Spinal cord (tissue), 9 donors: ENCODE measurements at regions not wholly inside any gene's neighbourhood (a gene's known extent, or its start where the extent isn't known, plus 50 kb on each side); places are given as distances from the start of the nearest gene placed in this dataset.
"Not testable (repeated sequence)": the region's sequence is repeated elsewhere in the genome, so short reads cannot be mapped to it uniquely, and the experiment has no call there.

Source experiments
- DNase-seq, 6 donors: peaks; one replicate each; pipeline versions ENCODE4 v3.0.0 to v3.0.0-alpha.2; 2013 to 2015; ENCODE audit warnings: low spot score in 6 of 6, low read depth in 4 of 6
- H3K27ac ChIP-seq: one replicate; pipeline ENCODE4 v1.5.1; 2013; ENCODE audit warnings: low read depth, low read length, control low read depth
- H3K27me3 ChIP-seq: one replicate; pipeline ENCODE4 v1.6.1; 2013; ENCODE audit warnings: low read length; ENCODE audit not compliant: control insufficient read depth, insufficient read depth
- H3K36me3 ChIP-seq: one replicate; pipeline ENCODE4 v1.6.1; 2013; ENCODE audit warnings: low read length; ENCODE audit not compliant: control insufficient read depth, insufficient read depth
- H3K4me1 ChIP-seq: one replicate; pipeline ENCODE4 v1.6.1; 2013; ENCODE audit warnings: low read length; ENCODE audit not compliant: control insufficient read depth, insufficient read depth
- H3K4me3 ChIP-seq: one replicate; pipeline ENCODE4 v1.5.1; 2013; ENCODE audit warnings: low read depth, low read length, control low read depth
- H3K9me3 ChIP-seq: one replicate; pipeline ENCODE4 v1.6.1; 2013; ENCODE audit warnings: low read length; ENCODE audit not compliant: control insufficient read depth, insufficient read depth
- WGBS: methylation state at CpG from one replicate; pipeline ENCODE4 v1.1.5; 2013; ENCODE audit warnings: missing lambda C conversion rate; ENCODE audit not compliant: insufficient coverage; 5-methylcytosine and 5-hydroxymethylcytosine counted together
- donor health status: healthy.

DNA sequence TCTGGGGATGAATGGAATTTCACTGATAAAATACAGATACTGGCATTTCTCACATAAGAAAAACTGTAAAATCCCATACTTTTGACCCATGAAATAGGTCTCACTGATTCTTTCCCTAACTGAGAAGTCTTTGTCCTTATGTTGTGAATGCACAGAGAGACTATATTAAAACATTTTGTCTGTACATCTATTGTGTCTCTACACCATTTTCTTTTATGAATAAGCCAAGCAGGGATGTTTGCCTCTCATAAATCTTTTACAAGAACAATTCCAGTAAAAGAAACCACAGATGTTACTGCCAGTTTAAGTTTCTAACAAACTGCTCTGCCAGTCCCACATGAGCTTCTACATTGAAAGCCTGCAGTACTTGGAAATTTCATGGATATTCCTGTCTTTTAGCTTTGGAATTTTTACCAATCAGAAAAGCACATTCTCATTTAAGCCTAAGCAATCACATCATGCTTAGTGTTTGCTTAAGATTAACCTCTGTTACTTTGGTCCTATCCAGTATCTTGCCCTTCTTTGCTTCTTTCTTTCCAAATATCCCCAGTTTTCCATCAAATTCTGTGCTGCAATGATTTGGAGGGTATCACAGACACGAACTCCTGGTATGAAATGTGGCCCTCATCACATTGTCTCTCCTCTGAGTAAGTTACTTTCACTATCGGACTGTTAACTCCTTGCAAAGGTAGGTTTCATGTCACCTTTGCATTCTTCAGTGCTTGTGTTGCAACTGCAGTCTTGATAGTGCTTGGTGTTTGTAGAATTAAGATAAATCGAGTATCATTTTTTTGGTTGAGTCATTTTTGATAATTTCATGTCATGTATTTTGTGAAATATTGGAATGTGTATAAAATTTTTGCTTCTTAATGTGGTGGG lies 415.1 kb upstream of the ADAMTSL1 start:
- Histone ChIP-seq H3K4me1 (no peaks in the 10 kb centered on the region), H3K27me3 (no peaks in the 10 kb centered on the region), H3K27ac (no peak overlapping the region), H3K4me3 (no peak overlapping the region), H3K9me3 (no peaks in the 10 kb centered on the region), H3K36me3 (no peaks in the 10 kb centered on the region)
- WGBS = 80% methylated on average over 3 of the region's 3 CpGs
- DNase-seq = peak in 2 of 6 donors; percentile 33 to 54

DNA sequence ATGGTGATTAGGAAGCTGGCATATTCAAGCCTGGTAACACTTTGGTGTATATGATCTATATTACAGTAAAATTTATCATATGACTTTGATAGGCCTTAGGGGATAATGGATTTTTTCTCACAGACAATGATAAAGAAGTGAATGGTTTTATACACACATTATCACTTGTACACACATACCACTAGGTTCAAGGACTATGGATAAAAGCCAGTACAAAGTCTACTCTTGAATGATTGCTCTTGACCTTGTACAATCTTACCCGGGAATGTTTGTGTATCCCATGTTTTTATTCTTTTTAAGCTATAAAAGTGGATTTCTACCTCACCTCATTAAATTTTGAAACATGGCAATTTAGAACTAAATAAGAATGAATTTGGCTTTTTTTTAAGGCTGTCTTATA lies 414.5 kb upstream of the ADAMTSL1 start:
- DNase-seq = no peak
- Histone ChIP-seq H3K4me1 (no peaks in the 10 kb centered on the region), H3K9me3 (no peaks in the 10 kb centered on the region), H3K27me3 (no peaks in the 10 kb centered on the region), H3K36me3 (no peaks in the 10 kb centered on the region), H3K4me3 (no peak overlapping the region), H3K27ac (no peak overlapping the region)
- no CpG with 5 or more reads among the region's 1 CpG for WGBS

DNA sequence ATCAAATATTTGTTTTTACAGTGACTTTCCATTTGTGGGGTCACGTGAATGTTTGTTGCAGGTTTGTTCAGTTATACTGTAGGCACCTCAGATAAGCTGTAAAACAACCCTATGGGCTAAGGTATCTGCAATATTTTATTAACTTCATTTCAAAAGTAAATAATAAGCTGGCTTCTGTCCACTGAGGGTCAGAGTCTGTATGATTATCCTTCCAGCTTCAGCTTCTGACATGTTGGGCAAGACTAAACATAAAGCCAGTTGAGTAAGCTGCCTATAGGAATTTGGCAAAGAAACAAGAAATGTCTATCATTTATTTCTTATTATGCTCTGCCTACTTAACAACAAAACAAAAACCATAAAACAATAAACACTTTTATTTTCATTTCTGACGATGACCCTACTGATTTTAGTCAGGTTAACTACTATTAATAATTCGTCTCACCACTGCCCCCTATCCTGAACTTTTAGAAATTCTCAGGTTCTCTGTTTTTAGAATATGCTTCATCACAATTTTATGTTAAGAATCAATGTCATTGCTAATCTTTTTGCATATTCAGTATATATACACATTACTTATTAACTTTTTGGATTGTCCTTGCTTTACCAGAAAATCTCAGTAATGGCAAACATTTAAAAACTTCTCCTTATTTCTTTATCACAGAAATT lies 413.6 kb upstream of the ADAMTSL1 start:
- WGBS = 100% methylated on average over 1 of the region's 3 CpGs

DNA sequence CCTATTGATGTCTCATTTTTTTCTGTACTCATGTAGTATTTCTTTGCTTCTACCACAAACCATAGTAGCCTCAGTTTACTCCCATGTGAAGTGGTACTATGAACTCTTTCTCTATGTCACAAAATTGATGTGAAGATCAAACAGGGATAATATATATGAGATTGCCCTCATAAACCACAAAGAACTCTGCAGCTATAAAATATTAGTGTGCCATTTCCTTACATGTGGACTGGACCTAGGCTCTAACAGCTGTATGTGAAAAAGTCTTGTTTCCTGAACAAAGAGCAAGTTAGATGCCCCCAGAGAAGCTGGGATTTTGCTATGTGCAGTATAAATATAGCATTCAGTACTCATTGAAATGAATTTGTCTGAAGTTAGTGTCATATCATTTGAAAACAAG lies 412.6 kb upstream of the ADAMTSL1 start:
- no peak overlapping the region for H3K27ac ChIP-seq
- DNase-seq = no peak
- H3K9me3 ChIP-seq = no peaks in the 10 kb centered on the region
- no peaks in the 10 kb centered on the region for H3K27me3 ChIP-seq
- no peaks in the 10 kb centered on the region for H3K4me1 ChIP-seq
- no peaks in the 10 kb centered on the region for H3K36me3 ChIP-seq
- H3K4me3 ChIP-seq = no peak overlapping the region

More for the DNA sequence above, 413.6 kb upstream of the ADAMTSL1 start:
- no peak for DNase-seq
- no peaks in the 10 kb centered on the region for H3K9me3 ChIP-seq
- no peak overlapping the region for H3K27ac ChIP-seq
- no peaks in the 10 kb centered on the region for H3K4me1 ChIP-seq
- H3K36me3 ChIP-seq = no peaks in the 10 kb centered on the region
- H3K4me3 ChIP-seq = no peak overlapping the region
- no peaks in the 10 kb centered on the region for H3K27me3 ChIP-seq

DNA sequence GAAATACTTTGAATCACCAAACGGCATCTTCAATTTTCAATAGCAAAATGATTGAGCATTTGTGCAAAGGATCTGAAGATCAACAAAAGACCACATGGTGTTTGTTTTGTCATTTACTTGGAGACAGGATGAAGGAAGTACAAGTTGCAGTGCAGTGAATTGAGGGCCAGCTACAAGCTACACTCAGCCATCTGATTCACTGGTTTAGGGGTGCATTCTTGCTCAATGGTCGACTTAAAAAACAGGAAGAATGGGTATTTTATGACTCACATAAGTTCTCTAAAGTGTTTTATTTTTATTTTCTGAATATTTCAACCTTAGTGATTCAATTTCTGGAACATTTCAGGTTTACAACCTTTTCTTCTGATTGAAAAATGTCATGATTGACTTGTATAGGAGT lies 412.1 kb upstream of the ADAMTSL1 start:
- no peaks in the 10 kb centered on the region for H3K4me1 ChIP-seq
- no peaks in the 10 kb centered on the region for H3K9me3 ChIP-seq
- WGBS = no CpG with 5 or more reads among the region's 2 CpGs
- H3K27ac ChIP-seq = no peak overlapping the region
- H3K36me3 ChIP-seq = no peaks in the 10 kb centered on the region
- H3K27me3 ChIP-seq = no peaks in the 10 kb centered on the region
- DNase-seq = no peak
- no peak overlapping the region for H3K4me3 ChIP-seq

DNA sequence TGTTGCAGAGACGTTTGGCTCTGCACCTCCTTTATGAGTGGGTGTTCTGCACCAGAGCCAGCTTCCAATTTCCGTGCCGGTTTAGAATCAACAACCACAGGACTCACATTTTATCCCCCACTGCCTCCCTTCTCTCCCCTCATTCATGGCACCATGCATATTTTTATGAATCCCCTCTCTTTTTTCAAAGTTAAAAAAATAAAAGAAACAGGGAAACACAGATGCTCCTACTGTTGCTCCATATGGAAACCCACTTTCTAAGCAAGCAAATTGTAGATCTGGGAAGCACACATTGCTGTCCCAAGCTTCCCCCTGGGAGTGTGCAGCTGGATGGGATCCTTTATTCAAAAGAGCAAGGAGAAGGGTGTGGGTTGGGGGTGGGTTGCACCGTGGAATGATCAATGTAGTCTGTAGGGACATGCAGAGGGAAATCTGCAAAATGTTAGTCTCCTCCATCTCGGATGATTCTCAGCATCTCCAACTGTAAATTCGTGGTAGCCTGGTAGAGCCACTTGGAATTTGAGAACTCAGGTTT lies 410.0 kb upstream of the ADAMTSL1 start:
- Histone ChIP-seq H3K27ac (no peak overlapping the region), H3K4me1 (no peaks in the 10 kb centered on the region), H3K9me3 (no peaks in the 10 kb centered on the region), H3K27me3 (no peaks in the 10 kb centered on the region), H3K36me3 (no peaks in the 10 kb centered on the region), H3K4me3 (no peak overlapping the region)
- DNase-seq = peak in 2 of 6 donors; percentile 29 to 79
- WGBS = 62% methylated on average over 4 of the region's 6 CpGs

DNA sequence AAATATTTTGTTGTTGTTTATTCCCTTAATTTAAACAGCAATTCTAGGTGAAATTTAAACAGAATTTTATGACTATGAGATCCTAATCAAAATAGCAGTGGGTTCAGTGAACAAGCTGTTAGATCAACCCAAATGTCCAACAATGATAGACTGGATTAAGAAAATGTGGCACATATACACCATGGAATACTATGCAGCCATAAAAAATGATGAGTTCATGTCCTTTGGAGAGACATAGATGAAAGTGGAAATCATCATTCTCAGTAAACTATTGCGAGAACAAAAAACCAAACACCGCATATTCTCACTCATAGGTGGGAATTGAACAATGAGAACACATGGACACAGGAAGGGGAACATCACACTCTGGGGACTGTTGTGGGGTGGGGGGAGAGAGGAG lies 407.3 kb upstream of the ADAMTSL1 start:
- WGBS = no CpG with 5 or more reads among the region's 2 CpGs
- not testable (repeated sequence) for H3K4me1 ChIP-seq, H3K36me3 ChIP-seq, H3K4me3 ChIP-seq, DNase-seq, H3K9me3 ChIP-seq, H3K27me3 ChIP-seq, H3K27ac ChIP-seq

DNA sequence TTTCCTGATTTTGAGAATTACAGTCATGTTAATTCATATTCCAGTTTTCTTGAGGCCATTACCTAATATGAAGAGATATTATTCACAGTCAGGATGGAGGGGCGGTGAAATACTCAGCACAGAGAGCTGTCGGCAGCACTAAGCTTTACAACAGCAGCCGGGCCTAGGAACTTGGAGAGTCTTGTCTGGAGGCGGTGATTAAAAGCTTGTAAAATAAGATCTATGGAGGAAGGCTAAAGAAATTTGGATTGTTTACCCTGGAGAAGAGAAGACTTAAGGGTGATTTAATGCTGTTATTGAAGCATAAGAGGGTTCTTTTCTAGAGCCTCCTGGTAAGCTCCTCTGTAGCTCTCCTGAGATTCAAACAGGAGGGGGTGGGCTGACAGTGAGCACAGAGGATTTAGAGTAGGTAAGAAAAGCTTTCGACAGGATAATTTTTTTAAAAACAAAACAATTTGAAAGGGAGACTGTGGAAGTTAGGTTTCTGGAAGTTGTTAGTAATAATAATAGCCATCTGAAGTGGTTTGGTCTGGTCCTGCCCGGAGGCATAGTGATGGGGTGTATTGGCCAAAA lies 406.3 kb upstream of the ADAMTSL1 start:
- no peak overlapping the region for H3K4me3 ChIP-seq
- no peak for DNase-seq
- no peak overlapping the region for H3K27ac ChIP-seq
- H3K9me3 ChIP-seq = no peaks in the 10 kb centered on the region
- 61% methylated on average over 6 of the region's 6 CpGs for WGBS
- no peaks in the 10 kb centered on the region for H3K4me1 ChIP-seq
- H3K27me3 ChIP-seq = no peaks in the 10 kb centered on the region
- H3K36me3 ChIP-seq = no peaks in the 10 kb centered on the region

DNA sequence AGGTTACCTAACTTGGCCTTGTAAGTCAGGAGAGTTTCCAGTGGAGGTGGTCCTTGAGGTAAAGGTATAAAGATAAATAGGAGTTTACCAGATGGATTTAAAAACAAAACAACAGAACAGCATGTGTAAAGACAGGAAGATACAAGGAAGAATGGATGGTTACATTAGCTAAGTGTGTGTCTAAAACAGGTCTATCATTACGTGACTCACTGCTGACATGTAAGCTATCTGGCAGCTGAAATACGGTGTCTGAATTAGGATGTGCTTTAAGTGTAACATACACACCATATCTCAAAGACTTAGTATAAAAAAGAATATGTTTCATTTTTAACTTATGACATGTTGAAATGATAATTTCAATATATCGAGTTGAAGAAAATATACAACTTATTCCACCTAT lies 405.1 kb upstream of the ADAMTSL1 start:
- Histone ChIP-seq H3K9me3 (no peaks in the 10 kb centered on the region), H3K27ac (no peak overlapping the region), H3K36me3 (no peaks in the 10 kb centered on the region), H3K4me1 (no peaks in the 10 kb centered on the region), H3K27me3 (no peaks in the 10 kb centered on the region), H3K4me3 (no peak overlapping the region)
- DNase-seq = no peak
- WGBS = no CpG with 5 or more reads among the region's 3 CpGs
